ENCODE measurements at regions not wholly inside any gene's neighbourhood (a gene's known extent, or its start where the extent isn't known, plus 50 kb on each side); places are given as distances from the start of the nearest gene placed in this dataset.

GRCh38 chr4:81914623-81915022 lies 442.9 kb upstream of the RASGEF1B start:
- H3K4me3 Mint-ChIP-seq: no peak overlapping the region

GRCh38 chr4:81913427-81913879 lies 441.7 kb upstream of the RASGEF1B start:
- peaks cover 6% of the 10 kb centered on the region for H3K4me1 Mint-ChIP-seq (ENCODE audit: low read depth)
- DNase-seq: peak; percentile 54
- no peak overlapping the region for H3K4me3 Mint-ChIP-seq
- H3K27ac Mint-ChIP-seq: no peak overlapping the region
- peaks cover 12% of the 10 kb centered on the region for H3K27me3 Mint-ChIP-seq
- H3K36me3 Mint-ChIP-seq (ENCODE audit: low read depth): no peaks in the 10 kb centered on the region
- no peaks in the 10 kb centered on the region for H3K9me3 Mint-ChIP-seq

More at GRCh38 chr4:81914623-81915022, 442.9 kb upstream of the RASGEF1B start:
- peaks cover 6% of the 10 kb centered on the region for H3K4me1 Mint-ChIP-seq (ENCODE audit: low read depth)
- no peak overlapping the region for H3K27ac Mint-ChIP-seq
- H3K9me3 Mint-ChIP-seq: no peaks in the 10 kb centered on the region
- DNase-seq: no peak
- H3K27me3 Mint-ChIP-seq: peaks cover 12% of the 10 kb centered on the region
- H3K36me3 Mint-ChIP-seq (ENCODE audit: low read depth): no peaks in the 10 kb centered on the region

GRCh38 chr4:81912376-81913030 lies 440.8 kb upstream of the RASGEF1B start:
- H3K27ac Mint-ChIP-seq: no peak overlapping the region
- no peaks in the 10 kb centered on the region for H3K36me3 Mint-ChIP-seq (ENCODE audit: low read depth)
- H3K4me3 Mint-ChIP-seq: no peak overlapping the region
- peaks cover 12% of the 10 kb centered on the region for H3K27me3 Mint-ChIP-seq
- DNase-seq: no peak
- peaks cover 6% of the 10 kb centered on the region for H3K4me1 Mint-ChIP-seq (ENCODE audit: low read depth)
- no peaks in the 10 kb centered on the region for H3K9me3 Mint-ChIP-seq

- no peaks in the 10 kb centered on the region for H3K36me3 Mint-ChIP-seq (ENCODE audit: low read depth)
- H3K9me3 Mint-ChIP-seq: no peaks in the 10 kb centered on the region
- no peak overlapping the region for H3K27ac Mint-ChIP-seq
- peaks cover 2% of the 10 kb centered on the region for H3K4me1 Mint-ChIP-seq (ENCODE audit: low read depth)
- no peak overlapping the region for H3K4me3 Mint-ChIP-seq
- DNase-seq: no peak
- H3K27me3 Mint-ChIP-seq: peaks cover 3% of the 10 kb centered on the region
Observed at GRCh38 chr4:81906905-81907304, 435.2 kb upstream of the RASGEF1B start.

GRCh38 chr4:81905971-81906370 lies 434.3 kb upstream of the RASGEF1B start:
- DNase-seq: no peak
- Mint-ChIP-seq H3K27ac (no peak overlapping the region), H3K4me3 (no peak overlapping the region), H3K4me1 (ENCODE audit: low read depth) (peaks cover 2% of the 10 kb centered on the region), H3K9me3 (no peaks in the 10 kb centered on the region), H3K27me3 (peaks cover 3% of the 10 kb centered on the region), H3K36me3 (ENCODE audit: low read depth) (no peaks in the 10 kb centered on the region)

GRCh38 chr4:81904121-81904520 lies 432.4 kb upstream of the RASGEF1B start:
- no peak for DNase-seq
- no peak overlapping the region for H3K27ac Mint-ChIP-seq
- H3K27me3 Mint-ChIP-seq: peaks cover 3% of the 10 kb centered on the region
- H3K36me3 Mint-ChIP-seq (ENCODE audit: low read depth): no peaks in the 10 kb centered on the region
- no peaks in the 10 kb centered on the region for H3K9me3 Mint-ChIP-seq
- peaks cover 2% of the 10 kb centered on the region for H3K4me1 Mint-ChIP-seq (ENCODE audit: low read depth)
- H3K4me3 Mint-ChIP-seq: no peak overlapping the region

- H3K27ac Mint-ChIP-seq: no peak overlapping the region
Observed at GRCh38 chr4:81903212-81903611, 431.5 kb upstream of the RASGEF1B start.

GRCh38 chr4:81898862-81899504 lies 427.3 kb upstream of the RASGEF1B start:
- Mint-ChIP-seq H3K4me1 (ENCODE audit: low read depth) (peaks cover 5% of the 10 kb centered on the region), H3K4me3 (no peak overlapping the region), H3K27ac (no peak overlapping the region), H3K9me3 (no peaks in the 10 kb centered on the region), H3K36me3 (ENCODE audit: low read depth) (no peaks in the 10 kb centered on the region), H3K27me3 (no peaks in the 10 kb centered on the region)
- no peak for DNase-seq

More at GRCh38 chr4:81903212-81903611, 431.5 kb upstream of the RASGEF1B start:
- Mint-ChIP-seq H3K27me3 (peaks cover 3% of the 10 kb centered on the region), H3K9me3 (no peaks in the 10 kb centered on the region), H3K4me1 (ENCODE audit: low read depth) (peaks cover 6% of the 10 kb centered on the region), H3K36me3 (ENCODE audit: low read depth) (no peaks in the 10 kb centered on the region), H3K4me3 (no peak overlapping the region)
- no peak for DNase-seq

- Mint-ChIP-seq H3K27ac (no peak overlapping the region), H3K27me3 (no peaks in the 10 kb centered on the region), H3K4me3 (no peak overlapping the region), H3K9me3 (no peaks in the 10 kb centered on the region), H3K36me3 (ENCODE audit: low read depth) (no peaks in the 10 kb centered on the region), H3K4me1 (ENCODE audit: low read depth) (peaks cover 5% of the 10 kb centered on the region)
- DNase-seq: no peak
Observed at GRCh38 chr4:81896936-81897335, 425.2 kb upstream of the RASGEF1B start.

- Mint-ChIP-seq H3K9me3 (no peaks in the 10 kb centered on the region), H3K36me3 (ENCODE audit: low read depth) (no peaks in the 10 kb centered on the region), H3K4me3 (no peak overlapping the region), H3K27me3 (peaks cover 16% of the 10 kb centered on the region), H3K27ac (no peak overlapping the region), H3K4me1 (ENCODE audit: low read depth) (no peaks in the 10 kb centered on the region)
- no peak for DNase-seq
Observed at GRCh38 chr4:81891005-81891996, 419.6 kb upstream of the RASGEF1B start.

GRCh38 chr4:81884986-81885385 lies 413.3 kb upstream of the RASGEF1B start:
- Mint-ChIP-seq H3K9me3 (no peaks in the 10 kb centered on the region), H3K27ac (no peak overlapping the region), H3K36me3 (ENCODE audit: low read depth) (no peaks in the 10 kb centered on the region), H3K4me3 (no peak overlapping the region), H3K27me3 (peaks cover 18% of the 10 kb centered on the region), H3K4me1 (ENCODE audit: low read depth) (peaks cover 4% of the 10 kb centered on the region)
- DNase-seq: no peak

GRCh38 chr4:81883530-81884450 lies 412.1 kb upstream of the RASGEF1B start:
- H3K27ac Mint-ChIP-seq: no peak overlapping the region
- H3K36me3 Mint-ChIP-seq (ENCODE audit: low read depth): no peaks in the 10 kb centered on the region
- H3K27me3 Mint-ChIP-seq: peaks cover 12% of the 10 kb centered on the region
- DNase-seq: no peak
- no peaks in the 10 kb centered on the region for H3K9me3 Mint-ChIP-seq
- peaks cover 4% of the 10 kb centered on the region for H3K4me1 Mint-ChIP-seq (ENCODE audit: low read depth)
- H3K4me3 Mint-ChIP-seq: no peak overlapping the region

- Mint-ChIP-seq H3K9me3 (no peaks in the 10 kb centered on the region), H3K4me3 (no peak overlapping the region), H3K4me1 (ENCODE audit: low read depth) (peaks cover 4% of the 10 kb centered on the region), H3K27me3 (peaks cover 12% of the 10 kb centered on the region), H3K36me3 (ENCODE audit: low read depth) (no peaks in the 10 kb centered on the region), H3K27ac (no peak overlapping the region)
- DNase-seq: no peak
Observed at GRCh38 chr4:81883004-81883403, 411.3 kb upstream of the RASGEF1B start.
